Osteoblast (primary cell): ENCODE measurements at regions not wholly inside any gene's neighbourhood (a gene's known extent, or its start where the extent isn't known, plus 50 kb on each side); places are given as distances from the start of the nearest gene placed in this dataset.

Experiments used
- DNase-seq: peaks from one replicate; pipeline ENCODE4 v3.0.0; 2011; ENCODE audit warnings: low spot score, mixed read lengths; ENCODE audit not compliant: insufficient read length; ENCODE audit errors: missing footprints
- H2AFZ ChIP-seq: 2 replicates; pipeline ENCODE4 v1.6.0; 2011; ENCODE audit warnings: mild to moderate bottlenecking, low read length
- H3K27ac ChIP-seq: 2 replicates; pipeline ENCODE4 v1.5.1; 2011; ENCODE audit warnings: mild to moderate bottlenecking, low read depth, low read length, moderate library complexity
- H3K27me3 ChIP-seq: 2 replicates; pipeline ENCODE4 v1.6.0; 2012; ENCODE audit warnings: mild to moderate bottlenecking, control low read depth, inconsistent platforms, low read length, moderate library complexity; ENCODE audit not compliant: insufficient read depth
- H3K36me3 ChIP-seq: 2 replicates; pipeline ENCODE4 v1.5.1; 2011; ENCODE audit warnings: mild to moderate bottlenecking, low read length, control low read depth, moderate library complexity; ENCODE audit not compliant: insufficient read depth
- H3K4me1 ChIP-seq: 2 replicates; pipeline ENCODE4 v1.5.1; 2011; ENCODE audit warnings: mild to moderate bottlenecking, low read length, control low read depth, moderate library complexity; ENCODE audit not compliant: insufficient read depth
- H3K4me2 ChIP-seq: 2 replicates; pipeline ENCODE4 v1.6.0; 2011; ENCODE audit warnings: mild to moderate bottlenecking, low read length; ENCODE audit not compliant: insufficient read depth
- H3K4me3 ChIP-seq: fragments of 200-600 bp; sonication (generic); 3 replicates; pipeline ENCODE4 v1.5.1; 2012; ENCODE audit warnings: mild to moderate bottlenecking, low read length, inconsistent platforms; ENCODE audit not compliant: insufficient read depth
- H3K79me2 ChIP-seq: 2 replicates; pipeline ENCODE4 v1.6.0; 2012; ENCODE audit warnings: mild to moderate bottlenecking, low read length, control low read depth, inconsistent platforms; ENCODE audit not compliant: insufficient read depth
- H3K9me3 ChIP-seq: 2 replicates; pipeline ENCODE4 v1.5.1; 2011; ENCODE audit warnings: low read depth, low read length, control low read depth
- H4K20me1 ChIP-seq: 2 replicates; pipeline ENCODE4 v1.6.0; 2012; ENCODE audit warnings: mild to moderate bottlenecking, low read length, control low read depth; ENCODE audit not compliant: insufficient read depth
- CTCF ChIP-seq: IDR thresholded peaks from 2 replicates; pipeline ENCODE4 v1.5.1; 2011; ENCODE audit warnings: mild to moderate bottlenecking, low read depth, low read length, moderate library complexity; ENCODE audit errors: extremely low read depth

GRCh38 chr9:81344366-81344765 lies 345.0 kb downstream of the TLE1 start:
- Histone ChIP-seq H4K20me1 (no peaks in the 10 kb centered on the region), H3K9me3 (no peaks in the 10 kb centered on the region), H3K4me1 (no peaks in the 10 kb centered on the region), H3K4me2 (no peak overlapping the region), H3K27ac (no peak overlapping the region), H3K27me3 (no peaks in the 10 kb centered on the region), H3K79me2 (no peaks in the 10 kb centered on the region), H3K36me3 (no peaks in the 10 kb centered on the region), H3K4me3 (no peak overlapping the region), H2AFZ (no peak overlapping the region)
- DNase-seq = no peak
- no peak for TF ChIP-seq CTCF

DNA sequence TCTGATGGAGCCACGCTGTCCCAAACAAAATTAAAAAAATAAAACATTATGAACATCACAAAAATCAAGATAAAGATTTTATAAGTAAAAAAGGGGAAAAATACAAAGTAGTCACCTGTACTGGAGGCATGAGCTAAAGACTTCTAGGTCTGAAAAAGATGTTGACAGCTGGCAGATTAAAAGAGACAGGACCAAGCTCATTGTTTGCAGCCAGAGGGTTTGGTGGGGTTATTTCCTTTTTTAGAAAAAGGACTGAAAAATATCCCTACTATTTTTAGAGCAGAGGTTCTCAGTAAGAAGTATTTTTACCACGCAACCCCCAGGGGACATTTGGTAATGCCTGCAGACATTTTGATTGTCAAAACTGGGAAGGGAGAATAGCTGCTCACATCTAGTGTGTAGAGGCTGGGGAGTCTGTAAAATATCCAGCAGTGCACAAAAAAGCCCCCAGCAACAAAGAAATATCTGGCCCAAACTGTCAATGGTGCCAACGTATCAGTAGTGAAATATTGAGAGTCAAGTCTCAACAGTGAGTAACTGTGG lies 353.4 kb downstream of the TLE1 start:
- H4K20me1 ChIP-seq = no peaks in the 10 kb centered on the region
- no peak for TF ChIP-seq CTCF

DNA sequence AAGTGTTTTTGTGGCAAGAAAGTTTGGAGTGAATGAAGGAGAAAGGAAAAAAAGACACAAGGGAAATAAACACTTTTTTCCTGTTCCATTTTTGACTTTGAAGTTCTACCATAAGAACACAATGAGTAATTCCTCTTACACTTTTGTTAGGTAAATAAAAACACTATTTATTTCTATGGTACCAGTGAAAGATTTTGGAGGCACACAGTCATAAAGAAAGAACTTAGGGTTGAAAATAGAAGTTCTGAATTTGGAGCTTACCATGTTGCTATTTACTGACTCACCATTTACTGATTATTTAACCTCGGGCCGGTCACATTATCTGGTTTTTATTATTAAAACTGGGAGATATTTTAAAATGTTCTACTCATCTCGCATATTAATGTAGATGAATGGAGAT lies 367.8 kb downstream of the TLE1 start:
- Histone ChIP-seq H4K20me1 (no peaks in the 10 kb centered on the region), H2AFZ (no peak overlapping the region), H3K27ac (no peak overlapping the region), H3K36me3 (no peaks in the 10 kb centered on the region), H3K27me3 (no peaks in the 10 kb centered on the region), H3K9me3 (peaks cover 4% of the 10 kb centered on the region), H3K4me3 (no peak overlapping the region), H3K4me2 (no peak overlapping the region), H3K79me2 (no peaks in the 10 kb centered on the region), H3K4me1 (peaks cover 5% of the 10 kb centered on the region)
- no peak for DNase-seq
- no peak for TF ChIP-seq CTCF

More for the DNA sequence above, 353.4 kb downstream of the TLE1 start:
- no peak overlapping the region for H3K4me3 ChIP-seq
- H3K36me3 ChIP-seq = no peaks in the 10 kb centered on the region
- no peak overlapping the region for H3K4me2 ChIP-seq
- no peak overlapping the region for H3K27ac ChIP-seq
- no peak overlapping the region for H2AFZ ChIP-seq
- no peaks in the 10 kb centered on the region for H3K9me3 ChIP-seq
- DNase-seq = no peak
- no peaks in the 10 kb centered on the region for H3K4me1 ChIP-seq
- H3K27me3 ChIP-seq = no peaks in the 10 kb centered on the region
- no peaks in the 10 kb centered on the region for H3K79me2 ChIP-seq

- Histone ChIP-seq H3K79me2 (no peaks in the 10 kb centered on the region), H3K9me3 (peaks cover 4% of the 10 kb centered on the region), H3K4me1 (peaks cover 5% of the 10 kb centered on the region), H4K20me1 (no peaks in the 10 kb centered on the region), H3K27ac (no peak overlapping the region), H3K4me2 (no peak overlapping the region), H3K36me3 (no peaks in the 10 kb centered on the region), H2AFZ (no peak overlapping the region), H3K4me3 (no peak overlapping the region), H3K27me3 (no peaks in the 10 kb centered on the region)
- TF ChIP-seq CTCF = no peak
- DNase-seq = no peak
Measured at GRCh38 chr9:81320909-81321482, 368.4 kb downstream of the TLE1 start.
